WTC11 (cell line): ENCODE measurements at regions not wholly inside any gene's neighbourhood (a gene's known extent, or its start where the extent isn't known, plus 50 kb on each side); places are given as distances from the start of the nearest gene placed in this dataset.

Experiments
- ATF3 ChIP-seq: sonication (generic); formaldehyde crosslinking; conservative IDR thresholded peaks from 2 replicates; pipeline ENCODE4 v1.8.1; 2022; ENCODE audit warnings: mild to moderate bottlenecking, missing genetic modification reagents
- CTCF ChIP-seq: fragments of 200-600 bp; IDR thresholded peaks from 2 replicates; pipeline ENCODE4 v1.8.0; 2022; ENCODE audit warnings: antibody characterized with exemption
- KAT7 ChIP-seq: sonication (generic); formaldehyde crosslinking; IDR thresholded peaks from 2 replicates; pipeline ENCODE4 v1.8.1; 2023; ENCODE audit warnings: missing genetic modification reagents, mild to moderate bottlenecking, borderline replicate concordance
- MAX ChIP-seq: sonication (generic); formaldehyde crosslinking; IDR thresholded peaks from 2 replicates; pipeline ENCODE4 v1.8.0; 2022; ENCODE audit warnings: mild to moderate bottlenecking, missing genetic modification reagents
- TF ChIP-seq, protein P1 (sequence below): sonication (generic); formaldehyde crosslinking; IDR thresholded peaks from 2 replicates; pipeline ENCODE4 v1.8.1; 2023; ENCODE audit warnings: mild to moderate bottlenecking, missing genetic modification reagents, moderate library complexity

GRCh38 chr13:111948281-111948680 is 118.7 kb upstream of the SOX1 start:
- TF ChIP-seq MAX (no peak), ATF3 (no peak), KAT7 (CRISPR knock-in tag) (no peak), CTCF (no peak)
- TF ChIP-seq, protein P1, sequence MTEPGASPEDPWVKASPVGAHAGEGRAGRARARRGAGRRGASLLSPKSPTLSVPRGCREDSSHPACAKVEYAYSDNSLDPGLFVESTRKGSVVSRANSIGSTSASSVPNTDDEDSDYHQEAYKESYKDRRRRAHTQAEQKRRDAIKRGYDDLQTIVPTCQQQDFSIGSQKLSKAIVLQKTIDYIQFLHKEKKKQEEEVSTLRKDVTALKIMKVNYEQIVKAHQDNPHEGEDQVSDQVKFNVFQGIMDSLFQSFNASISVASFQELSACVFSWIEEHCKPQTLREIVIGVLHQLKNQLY (CRISPR knock-in tag) = no peak
